Gastrocnemius medialis (tissue), 4 donors: ENCODE measurements at regions not wholly inside any gene's neighbourhood (a gene's known extent, or its start where the extent isn't known, plus 50 kb on each side); places are given as distances from the start of the nearest gene placed in this dataset.

Experiments used
- CTCF ChIP-seq, 5 experiments: fragments of 450-650 bp in 3 of 5; fragments of 200-600 bp in 2 of 5; sonication (generic) in 2 of 5; IDR thresholded peaks in 4 of 5; conservative IDR thresholded peaks in 1 of 5; 1 replicate in 4 of 5; 2 replicates in 1 of 5; pipeline ENCODE4 v1.5.1; 2016 to 2019; ENCODE audit warnings: antibody characterized with exemption in 5 of 5, mild to moderate bottlenecking in 3 of 5, moderate library complexity in 3 of 5
- POLR2A ChIP-seq, 2 donors: fragments of 450-650 bp; IDR thresholded peaks; one replicate each; pipeline ENCODE4 v1.6.1; 2017; ENCODE audit warnings: antibody characterized with exemption in 2 of 2, mild to moderate bottlenecking in 2 of 2, moderate library complexity in 2 of 2

DNA sequence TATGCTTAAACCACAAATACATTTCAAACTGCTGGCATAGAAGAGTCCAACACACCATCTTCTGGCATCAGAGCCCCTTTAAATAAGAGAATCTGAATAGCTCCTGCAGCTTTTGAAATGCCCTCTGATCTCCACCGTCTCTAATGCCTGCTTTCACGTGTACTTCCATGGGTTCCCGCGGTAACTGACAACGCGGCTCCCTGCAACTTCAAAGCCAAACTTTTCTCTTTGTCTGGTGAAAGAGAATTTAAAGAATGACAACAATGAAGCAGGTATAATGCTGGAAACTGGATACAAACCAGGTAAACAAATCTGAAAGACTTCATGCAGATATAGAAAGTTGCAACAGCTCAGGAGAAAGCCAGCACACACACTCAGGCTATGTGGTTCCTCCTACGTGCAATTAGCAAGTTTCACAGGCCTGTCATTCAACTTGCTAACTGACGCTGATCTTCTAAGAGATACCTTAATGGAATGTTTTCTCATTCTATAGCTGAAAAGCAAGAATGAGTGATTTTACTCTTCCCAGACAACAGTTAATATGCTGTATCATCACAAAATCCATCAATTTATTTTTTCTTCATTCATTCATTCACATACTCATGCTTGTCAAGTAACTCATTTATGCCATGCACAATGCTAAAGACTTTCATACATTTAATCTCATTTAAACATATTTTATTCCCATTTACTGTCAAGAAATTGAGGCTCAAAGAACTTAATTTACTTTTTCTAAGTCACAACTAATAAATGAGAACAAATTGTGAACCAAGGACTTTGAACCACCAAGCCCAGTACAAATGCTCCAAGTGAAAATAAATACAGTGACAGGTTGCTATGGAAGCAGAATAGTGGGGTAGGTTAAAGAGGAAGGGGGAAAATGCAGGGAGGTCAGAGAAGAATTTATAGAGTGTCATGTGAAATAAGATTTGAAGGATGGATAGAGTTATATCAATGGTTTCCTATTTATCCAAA is 202.7 kb upstream of the SNX7 start:
- TF ChIP-seq CTCF (IDR thresholded peaks at IDR 0.05 in 4 of 5, conservative IDR thresholded peaks at IDR 0.05 in 1 of 5) (no peak), POLR2A (IDR thresholded peaks at IDR 0.05) (no peak)
